Osteocyte (in vitro differentiated cells): ENCODE measurements at regions not wholly inside any gene's neighbourhood (a gene's known extent, or its start where the extent isn't known, plus 50 kb on each side); places are given as distances from the start of the nearest gene placed in this dataset.

ENCODE experiments used
- DNase-seq: peaks from one replicate; pipeline ENCODE4 v3.0.0; 2021; ENCODE audit warnings: mixed read lengths; ENCODE audit not compliant: unreplicated experiment; ENCODE audit errors: extremely low spot score
- H3K27ac Mint-ChIP-seq: one replicate; pipeline ENCODE4 v1.8.0; 2021; ENCODE audit warnings: mild to moderate bottlenecking, mixed read lengths; ENCODE audit not compliant: unreplicated experiment
- H3K27me3 Mint-ChIP-seq: one replicate; pipeline ENCODE4 v1.8.0; 2021; ENCODE audit warnings: mixed read lengths; ENCODE audit not compliant: unreplicated experiment
- H3K36me3 Mint-ChIP-seq: one replicate; pipeline ENCODE4 v1.8.0; 2021; ENCODE audit warnings: mixed read lengths; ENCODE audit not compliant: unreplicated experiment
- H3K4me1 Mint-ChIP-seq: one replicate; pipeline ENCODE4 v1.8.0; 2021; ENCODE audit warnings: mixed read lengths; ENCODE audit not compliant: unreplicated experiment
- H3K4me3 Mint-ChIP-seq: one replicate; pipeline ENCODE4 v1.8.0; 2021; ENCODE audit warnings: mild to moderate bottlenecking, moderate library complexity, mixed read lengths; ENCODE audit not compliant: unreplicated experiment
- H3K9me3 Mint-ChIP-seq: one replicate; pipeline ENCODE4 v1.8.0; 2021; ENCODE audit warnings: mixed read lengths; ENCODE audit not compliant: unreplicated experiment
- TF ChIP-seq, protein P1 (sequence below): fragments of 200-600 bp; sonication (generic); IDR thresholded peaks from 2 replicates; pipeline ENCODE4 v1.5.0; 2021; ENCODE audit warnings: antibody characterized with exemption, mild to moderate bottlenecking, moderate library complexity

DNA sequence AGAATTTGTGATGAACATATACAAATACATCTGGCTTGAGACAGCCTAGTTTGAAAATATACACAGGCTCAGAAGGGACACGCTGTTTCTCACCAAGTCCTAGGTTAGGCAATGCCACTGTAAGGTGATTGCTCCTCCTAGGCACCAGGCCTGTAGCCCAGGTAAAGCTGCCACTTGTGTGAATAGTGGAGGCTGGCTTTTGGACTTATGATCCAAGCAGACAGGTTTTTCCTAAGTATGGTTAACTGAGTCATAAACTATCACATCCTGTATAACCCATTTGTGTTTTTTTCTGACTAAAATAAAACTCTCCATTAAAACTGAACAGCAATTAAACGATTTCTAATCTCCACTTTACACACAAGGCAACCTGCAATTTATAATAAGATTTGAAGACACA is 81.0 kb downstream of the SEMA4F start:
- H3K4me3 Mint-ChIP-seq: no peak overlapping the region
- H3K9me3 Mint-ChIP-seq: peaks cover 11% of the 10 kb centered on the region
- H3K4me1 Mint-ChIP-seq: peaks cover 5% of the 10 kb centered on the region
- no peak for DNase-seq
- H3K27me3 Mint-ChIP-seq: no peaks in the 10 kb centered on the region
- peaks cover 7% of the 10 kb centered on the region for H3K36me3 Mint-ChIP-seq
- H3K27ac Mint-ChIP-seq: no peak overlapping the region
- TF ChIP-seq, protein P1, sequence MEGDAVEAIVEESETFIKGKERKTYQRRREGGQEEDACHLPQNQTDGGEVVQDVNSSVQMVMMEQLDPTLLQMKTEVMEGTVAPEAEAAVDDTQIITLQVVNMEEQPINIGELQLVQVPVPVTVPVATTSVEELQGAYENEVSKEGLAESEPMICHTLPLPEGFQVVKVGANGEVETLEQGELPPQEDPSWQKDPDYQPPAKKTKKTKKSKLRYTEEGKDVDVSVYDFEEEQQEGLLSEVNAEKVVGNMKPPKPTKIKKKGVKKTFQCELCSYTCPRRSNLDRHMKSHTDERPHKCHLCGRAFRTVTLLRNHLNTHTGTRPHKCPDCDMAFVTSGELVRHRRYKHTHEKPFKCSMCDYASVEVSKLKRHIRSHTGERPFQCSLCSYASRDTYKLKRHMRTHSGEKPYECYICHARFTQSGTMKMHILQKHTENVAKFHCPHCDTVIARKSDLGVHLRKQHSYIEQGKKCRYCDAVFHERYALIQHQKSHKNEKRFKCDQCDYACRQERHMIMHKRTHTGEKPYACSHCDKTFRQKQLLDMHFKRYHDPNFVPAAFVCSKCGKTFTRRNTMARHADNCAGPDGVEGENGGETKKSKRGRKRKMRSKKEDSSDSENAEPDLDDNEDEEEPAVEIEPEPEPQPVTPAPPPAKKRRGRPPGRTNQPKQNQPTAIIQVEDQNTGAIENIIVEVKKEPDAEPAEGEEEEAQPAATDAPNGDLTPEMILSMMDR: no peak

- Mint-ChIP-seq H3K36me3 (peaks cover 7% of the 10 kb centered on the region), H3K27ac (no peak overlapping the region), H3K4me1 (peaks cover 11% of the 10 kb centered on the region), H3K4me3 (no peak overlapping the region), H3K9me3 (peaks cover 11% of the 10 kb centered on the region), H3K27me3 (no peaks in the 10 kb centered on the region)
- DNase-seq: no peak
- TF ChIP-seq, protein P1: no peak
These were observed 81.5 kb downstream of the SEMA4F start for GRCh38 chr2:74735564-74735963.

DNA sequence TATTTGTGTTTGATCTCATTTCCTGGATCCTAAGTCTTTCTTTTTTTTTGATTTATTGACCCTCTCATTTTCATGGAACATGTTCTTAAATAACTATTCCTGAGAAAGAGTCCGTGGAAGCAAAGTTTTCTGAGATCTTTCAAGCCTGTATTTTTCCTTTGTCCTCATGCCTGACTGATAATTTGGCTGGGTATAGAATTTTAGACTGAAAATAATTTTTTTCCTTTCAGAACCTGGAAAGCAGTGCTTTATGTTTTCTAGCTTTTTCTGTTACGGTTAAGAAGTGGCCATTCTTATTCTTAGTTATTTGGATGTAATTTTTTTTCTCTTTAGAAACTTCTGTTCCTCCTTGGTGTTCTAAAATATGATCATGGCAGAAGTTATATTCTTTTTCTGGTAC is 82.5 kb downstream of the SEMA4F start:
- DNase-seq: no peak
- peaks cover 21% of the 10 kb centered on the region for H3K4me1 Mint-ChIP-seq
- no peak overlapping the region for H3K27ac Mint-ChIP-seq
- TF ChIP-seq, protein P1: no peak
- H3K4me3 Mint-ChIP-seq: no peak overlapping the region
- peaks cover 11% of the 10 kb centered on the region for H3K9me3 Mint-ChIP-seq
- H3K27me3 Mint-ChIP-seq: no peaks in the 10 kb centered on the region
- H3K36me3 Mint-ChIP-seq: peaks cover 7% of the 10 kb centered on the region

DNA sequence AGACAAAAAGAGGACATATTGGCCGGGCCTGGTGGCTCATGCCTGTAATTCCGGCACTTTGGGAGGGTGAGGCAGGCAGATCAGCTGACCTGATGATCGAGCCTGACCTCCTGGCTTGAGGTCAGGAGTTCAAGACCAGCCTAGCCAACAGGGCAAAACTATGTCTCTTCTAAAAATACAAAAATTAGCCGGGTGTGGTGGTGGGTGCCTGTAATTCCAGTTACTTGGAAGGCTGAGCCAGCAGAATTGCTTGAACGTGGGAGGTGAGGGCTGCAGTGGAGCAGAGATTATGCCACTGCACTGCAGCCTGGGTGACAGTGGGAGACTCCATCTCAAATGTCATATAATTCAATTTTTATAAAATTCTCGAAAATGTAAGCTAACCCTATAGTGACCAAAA is 84.5 kb downstream of the SEMA4F start:
- Mint-ChIP-seq H3K4me3 (no peak overlapping the region), H3K36me3 (peaks cover 7% of the 10 kb centered on the region), H3K4me1 (peaks cover 32% of the 10 kb centered on the region), H3K27me3 (no peaks in the 10 kb centered on the region), H3K27ac (no peak overlapping the region), H3K9me3 (peaks cover 11% of the 10 kb centered on the region)
- DNase-seq: no peak
- TF ChIP-seq, protein P1: no peak

GRCh38 chr2:74739129-74739528 is 85.1 kb downstream of the SEMA4F start:
- H3K4me1 Mint-ChIP-seq: peaks cover 32% of the 10 kb centered on the region
- H3K36me3 Mint-ChIP-seq: peaks cover 7% of the 10 kb centered on the region

More at GRCh38 chr2:74739129-74739528, 85.1 kb downstream of the SEMA4F start:
- TF ChIP-seq, protein P1: no peak
- Mint-ChIP-seq H3K27ac (no peak overlapping the region), H3K4me3 (no peak overlapping the region), H3K9me3 (peaks cover 11% of the 10 kb centered on the region), H3K27me3 (no peaks in the 10 kb centered on the region)
- DNase-seq: no peak
